GM12878 (cell line): ENCODE measurements at regions not wholly inside any gene's neighbourhood (a gene's known extent, or its start where the extent isn't known, plus 50 kb on each side); places are given as distances from the start of the nearest gene placed in this dataset.

Source experiments
- ATAC-seq: fragments of 200-7000 bp; cut with Tn5 transposase; 3 replicates; pipeline ENCODE4 v1.9.1; 2020; ENCODE audit warnings: mild to moderate bottlenecking, moderate library complexity
- BruUV-seq: library from RNA; stranded (reverse); fragments of 400-500 nt; replicated peaks from 2 replicates; lab custom pipeline; 2021; lab: Mats Ljungman, UMichigan
- CTCF ChIA-PET: fragments of 300-600 bp; sonication (Branson Sonifier 250); formaldehyde crosslinking; extraction: SDS; loops from one replicate; lab custom pipeline; 2021; ENCODE audit warnings: inconsistent platforms; lab: Yijun Ruan, JAX
- POLR2A ChIA-PET: fragments of 350-600 bp; formaldehyde crosslinking; extraction: SDS; loops from one replicate; lab custom pipeline; 2021; ENCODE audit warnings: inconsistent platforms; lab: Charles Lee
- RAD21 ChIA-PET: fragments of 300-600 bp; sonication (Branson Sonifier 250); formaldehyde crosslinking; loops from one replicate; lab custom pipeline; 2023; ENCODE audit warnings: antibody characterized with exemption; ENCODE audit not compliant: unreplicated experiment; lab: Charles Lee
- SMC1A ChIA-PET: fragments of 300-600 bp; sonication (Branson Sonifier 250); formaldehyde crosslinking; loops from one replicate; lab custom pipeline; 2023; ENCODE audit not compliant: unreplicated experiment, uncharacterized antibody; lab: Charles Lee
- DNase-seq: peaks from one replicate; pipeline ENCODE4 v3.0.0-alpha.2; 2011; ENCODE audit warnings: low read depth, low spot score
- FAIRE-seq: peaks from 3 replicates; lab custom pipeline; 2011; peaks lifted over from hg19 to GRCh38; lab: Jason Lieb, UNC
- H2AFZ ChIP-seq: 2 replicates; pipeline ENCODE4 v1.6.0; 2011; ENCODE audit warnings: low read depth, low read length, control low read depth; ENCODE audit not compliant: control insufficient read depth
- H3K27ac ChIP-seq: 2 replicates; pipeline ENCODE4 v1.5.1; 2011; ENCODE audit warnings: control low read depth; ENCODE audit not compliant: control insufficient read depth, insufficient read depth
- H3K27me3 ChIP-seq, 2 experiments: replicated peaks in 1 of 2; 2 replicates each; pipeline versions ENCODE4 v1.6.0 to v1.6.1; 2011; ENCODE audit warnings: low read length in 1 of 2; ENCODE audit not compliant: control insufficient read depth in 2 of 2, insufficient read depth in 2 of 2
- H3K36me3 ChIP-seq, 2 experiments: 2 replicates each; pipeline ENCODE4 v1.5.1; 2011; ENCODE audit warnings: low read length in 1 of 2; ENCODE audit not compliant: control insufficient read depth in 2 of 2, insufficient read depth in 2 of 2
- H3K4me1 ChIP-seq: 2 replicates; pipeline ENCODE4 v1.6.1; 2011; ENCODE audit warnings: mild to moderate bottlenecking, low read length, moderate library complexity, mixed read lengths; ENCODE audit not compliant: control insufficient read depth, insufficient read depth
- H3K4me2 ChIP-seq: 2 replicates; pipeline ENCODE4 v1.6.0; 2011; ENCODE audit warnings: control low read depth; ENCODE audit not compliant: control insufficient read depth, insufficient read depth
- H3K4me3 ChIP-seq: fragments of 200-600 bp; sonication (generic); 2 replicates; pipeline ENCODE4 v1.5.1; 2016
- H3K79me2 ChIP-seq: 2 replicates; pipeline ENCODE4 v1.6.0; 2011; ENCODE audit warnings: low read length; ENCODE audit not compliant: control insufficient read depth, insufficient read depth
- H3K9ac ChIP-seq: 2 replicates; pipeline ENCODE4 v1.8.0; 2011; ENCODE audit warnings: low read length, control low read depth, mixed read lengths; ENCODE audit not compliant: control insufficient read depth, insufficient read depth
- H3K9me3 ChIP-seq: replicated peaks from 3 replicates; pipeline ENCODE4 v1.5.1; 2011; ENCODE audit warnings: mild to moderate bottlenecking, low read length; ENCODE audit not compliant: control insufficient read depth, insufficient read depth
- H4K20me1 ChIP-seq: 2 replicates; pipeline ENCODE4 v1.6.0; 2011; ENCODE audit not compliant: control insufficient read depth, insufficient read depth
- BMI1 ChIP-seq: fragments of 450-650 bp; IDR thresholded peaks from 2 replicates; pipeline ENCODE4 v1.6.1; 2016; ENCODE audit warnings: mild to moderate bottlenecking, moderate library complexity, borderline replicate concordance
- CBX5 ChIP-seq: sonication (generic); IDR thresholded peaks from 2 replicates; pipeline ENCODE4 v1.6.1; 2016; ENCODE audit warnings: low read depth, moderate library complexity, mild to moderate bottlenecking, inconsistent platforms
- CHD2 ChIP-seq: IDR thresholded peaks from 2 replicates; pipeline ENCODE4 v1.6.1; 2011; ENCODE audit warnings: low read depth, low read length, improper control_type of control experiment, borderline replicate concordance
- EP300 ChIP-seq, 2 experiments: fragments of 150-350 bp in 1 of 2; IDR thresholded peaks; 2 replicates each; pipeline ENCODE4 v1.6.1; 2011 to 2012; ENCODE audit warnings: low read depth in 2 of 2, low read length in 2 of 2, borderline replicate concordance in 1 of 2, improper control_type of control experiment in 1 of 2, inconsistent platforms in 1 of 2; ENCODE audit not compliant: control insufficient read depth in 1 of 2
- NFIC ChIP-seq: IDR thresholded peaks from 2 replicates; pipeline ENCODE4 v1.6.1; 2012; ENCODE audit warnings: low read depth, mild to moderate bottlenecking, inconsistent platforms, low read length, moderate library complexity
- NFYA ChIP-seq: IDR thresholded peaks from 2 replicates; pipeline ENCODE4 v1.6.1; 2011; ENCODE audit warnings: low read depth, mild to moderate bottlenecking, low read length, improper control_type of control experiment, borderline replicate concordance
- SIN3A ChIP-seq: IDR thresholded peaks from 2 replicates; pipeline ENCODE4 v1.6.1; 2012; ENCODE audit warnings: low read depth, low read length, improper control_type of control experiment
- SIX5 ChIP-seq: IDR thresholded peaks from 2 replicates; pipeline ENCODE4 v1.6.1; 2011; ENCODE audit warnings: mild to moderate bottlenecking, low read depth, low read length, moderate library complexity; ENCODE audit not compliant: severe bottlenecking
- SRF ChIP-seq, 2 experiments: IDR thresholded peaks; 2 replicates each; pipeline ENCODE4 v1.6.1; 2011; ENCODE audit warnings: low read depth in 2 of 2, low read length in 2 of 2, mild to moderate bottlenecking in 1 of 2, moderate library complexity in 1 of 2
- SUPT20H ChIP-seq: IDR thresholded peaks from 2 replicates; pipeline ENCODE4 v1.6.1; 2011; ENCODE audit warnings: low read depth, mild to moderate bottlenecking, low read length, moderate library complexity, borderline replicate concordance; ENCODE audit not compliant: control insufficient read depth
- TCF7 ChIP-seq: IDR thresholded peaks from 2 replicates; pipeline ENCODE4 v1.6.1; 2014; ENCODE audit warnings: antibody characterized with exemption, borderline replicate concordance
- WGBS: methylation state at CpG from one replicate; pipeline ENCODE4 v1.1.6; 2016; ENCODE audit warnings: low lambda C conversion rate; ENCODE audit not compliant: insufficient replicate concordance, insufficient coverage; ENCODE audit errors: missing lambda C conversion rate; 5-methylcytosine and 5-hydroxymethylcytosine counted together
- in situ Hi-C: fragments of 300-500 bp; cut with MboI; formaldehyde crosslinking; loops from 9 replicates; pipeline ENCODE4 v1.14.3; 2018; ENCODE audit warnings: mixed read lengths
- intact Hi-C: fragments of 100-400 bp; cut with micrococcal nuclease; formaldehyde crosslinking; loops from one replicate; pipeline ENCODE4 v1.14.2; 2022; ENCODE audit not compliant: unreplicated experiment
- TF ChIP-seq, protein P1 (sequence below): fragments of 450-650 bp; IDR thresholded peaks from 2 replicates; pipeline ENCODE4 v1.6.1; 2017; ENCODE audit warnings: antibody characterized with exemption, mild to moderate bottlenecking, moderate library complexity

DNA sequence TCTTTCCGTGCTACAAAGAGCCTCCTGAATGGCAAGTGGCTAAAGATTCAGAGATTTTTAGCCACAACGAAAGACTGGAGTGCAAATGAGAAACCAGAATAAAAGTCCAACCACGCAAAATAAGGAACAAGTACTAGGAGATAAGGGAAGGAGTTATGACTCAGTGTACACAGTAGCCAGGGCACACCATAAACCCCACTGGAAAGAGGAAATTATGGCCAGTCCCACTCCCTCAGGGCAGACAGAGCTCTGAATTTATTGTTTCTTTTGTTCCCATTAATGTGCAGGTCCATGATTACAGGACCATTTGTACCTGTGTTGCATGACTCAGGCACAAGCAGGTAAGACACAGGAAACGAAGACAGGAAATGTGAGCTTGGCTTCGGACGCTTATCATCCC lies 150.3 kb upstream of the PREP start:
- no TSS peak for BruUV-seq
- Histone ChIP-seq H3K4me1 (no peaks in the 10 kb centered on the region), H3K79me2 (no peaks in the 10 kb centered on the region), H4K20me1 (no peaks in the 10 kb centered on the region), H3K27me3 (no peaks in the 10 kb centered on the region; a peak in 3 of 4 replicates), H3K27ac (no peak overlapping the region), H3K4me2 (no peak overlapping the region), H3K4me3 (no peak overlapping the region), H2AFZ (no peak overlapping the region), H3K36me3 (no peaks in the 10 kb centered on the region), H3K9ac (no peak overlapping the region), H3K9me3 (peaks cover 2% of the 10 kb centered on the region; the same call in 2 of the 3 replicates)
- WGBS = 72% methylated on average over 6 of the region's 6 CpGs
- CTCF ChIA-PET = no interaction called here
- ATAC-seq (no peak), DNase-seq (no peak), FAIRE-seq (no peak)
- POLR2A ChIA-PET = interaction anchor here (1.5 kb wide), 1 partner anchor 13 kb away, joined by 4 read pairs; no protein-coding TSS in a partner anchor
- TF ChIP-seq EP300 (IDR thresholded peaks at IDR 0.05; ENCODE audit: borderline replicate concordance in 1 of 2, control insufficient read depth in 1 of 2, low read depth in 2 of 2, low read length in 2 of 2) (no peak), CBX5 (no peak), TCF7 (no peak), SIN3A (no peak), SUPT20H (no peak), SRF (IDR thresholded peaks at IDR 0.05; ENCODE audit: low read depth in 2 of 2, low read length in 2 of 2) (no peak), CHD2 (no peak), NFYA (no peak), SIX5 (no peak), BMI1 (no peak), NFIC (no peak)
- TF ChIP-seq, protein P1, sequence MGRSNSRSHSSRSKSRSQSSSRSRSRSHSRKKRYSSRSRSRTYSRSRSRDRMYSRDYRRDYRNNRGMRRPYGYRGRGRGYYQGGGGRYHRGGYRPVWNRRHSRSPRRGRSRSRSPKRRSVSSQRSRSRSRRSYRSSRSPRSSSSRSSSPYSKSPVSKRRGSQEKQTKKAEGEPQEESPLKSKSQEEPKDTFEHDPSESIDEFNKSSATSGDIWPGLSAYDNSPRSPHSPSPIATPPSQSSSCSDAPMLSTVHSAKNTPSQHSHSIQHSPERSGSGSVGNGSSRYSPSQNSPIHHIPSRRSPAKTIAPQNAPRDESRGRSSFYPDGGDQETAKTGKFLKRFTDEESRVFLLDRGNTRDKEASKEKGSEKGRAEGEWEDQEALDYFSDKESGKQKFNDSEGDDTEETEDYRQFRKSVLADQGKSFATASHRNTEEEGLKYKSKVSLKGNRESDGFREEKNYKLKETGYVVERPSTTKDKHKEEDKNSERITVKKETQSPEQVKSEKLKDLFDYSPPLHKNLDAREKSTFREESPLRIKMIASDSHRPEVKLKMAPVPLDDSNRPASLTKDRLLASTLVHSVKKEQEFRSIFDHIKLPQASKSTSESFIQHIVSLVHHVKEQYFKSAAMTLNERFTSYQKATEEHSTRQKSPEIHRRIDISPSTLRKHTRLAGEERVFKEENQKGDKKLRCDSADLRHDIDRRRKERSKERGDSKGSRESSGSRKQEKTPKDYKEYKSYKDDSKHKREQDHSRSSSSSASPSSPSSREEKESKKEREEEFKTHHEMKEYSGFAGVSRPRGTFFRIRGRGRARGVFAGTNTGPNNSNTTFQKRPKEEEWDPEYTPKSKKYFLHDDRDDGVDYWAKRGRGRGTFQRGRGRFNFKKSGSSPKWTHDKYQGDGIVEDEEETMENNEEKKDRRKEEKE = no peak
- SMC1A ChIA-PET = interaction anchor here (1.5 kb wide), 2 partner anchors 12 to 14 kb away, joined by 3 to 5 read pairs; no protein-coding TSS in a partner anchor
- in situ Hi-C loops (no loop called here), intact Hi-C loops (no loop called here)
- RAD21 ChIA-PET = interaction anchor here (0.6 kb wide), 1 partner anchor 59 kb away, joined by 3 read pairs; no protein-coding TSS in a partner anchor
